Skeletal muscle tissue (tissue), 3 donors: ENCODE measurements at regions not wholly inside any gene's neighbourhood (a gene's known extent, or its start where the extent isn't known, plus 50 kb on each side); places are given as distances from the start of the nearest gene placed in this dataset.

ENCODE experiments used
- H3K27ac ChIP-seq: one replicate; pipeline ENCODE4 v1.7.0; 2013; ENCODE audit warnings: mild to moderate bottlenecking, low read depth, low read length, inconsistent platforms
- H3K27me3 ChIP-seq, 3 donors: one replicate each; pipeline ENCODE4 v1.7.0; 2013; ENCODE audit warnings: low read length in 3 of 3; ENCODE audit not compliant: control insufficient read depth in 3 of 3, insufficient read depth in 3 of 3
- H3K36me3 ChIP-seq, 3 donors: one replicate each; pipeline ENCODE4 v1.7.0; 2013; ENCODE audit warnings: low read length in 3 of 3; ENCODE audit not compliant: control insufficient read depth in 3 of 3, insufficient read depth in 3 of 3
- H3K4me1 ChIP-seq, 3 donors: one replicate each; pipeline ENCODE4 v1.7.0; 2013; ENCODE audit warnings: low read length in 3 of 3, mild to moderate bottlenecking in 3 of 3; ENCODE audit not compliant: control insufficient read depth in 3 of 3, insufficient read depth in 3 of 3
- H3K4me3 ChIP-seq, 3 donors: one replicate each; pipeline ENCODE4 v1.7.0; 2013; ENCODE audit warnings: low read length in 3 of 3
- H3K9ac ChIP-seq, 3 donors: one replicate each; pipeline ENCODE4 v1.7.0; 2013; ENCODE audit warnings: low read length in 3 of 3, mild to moderate bottlenecking in 3 of 3, moderate library complexity in 2 of 3, low read depth in 1 of 3
- H3K9me3 ChIP-seq, 3 donors: one replicate each; pipeline ENCODE4 v1.7.0; 2013; ENCODE audit warnings: low read length in 3 of 3; ENCODE audit not compliant: control insufficient read depth in 3 of 3
- donor health status: Osteomylitis.

DNA sequence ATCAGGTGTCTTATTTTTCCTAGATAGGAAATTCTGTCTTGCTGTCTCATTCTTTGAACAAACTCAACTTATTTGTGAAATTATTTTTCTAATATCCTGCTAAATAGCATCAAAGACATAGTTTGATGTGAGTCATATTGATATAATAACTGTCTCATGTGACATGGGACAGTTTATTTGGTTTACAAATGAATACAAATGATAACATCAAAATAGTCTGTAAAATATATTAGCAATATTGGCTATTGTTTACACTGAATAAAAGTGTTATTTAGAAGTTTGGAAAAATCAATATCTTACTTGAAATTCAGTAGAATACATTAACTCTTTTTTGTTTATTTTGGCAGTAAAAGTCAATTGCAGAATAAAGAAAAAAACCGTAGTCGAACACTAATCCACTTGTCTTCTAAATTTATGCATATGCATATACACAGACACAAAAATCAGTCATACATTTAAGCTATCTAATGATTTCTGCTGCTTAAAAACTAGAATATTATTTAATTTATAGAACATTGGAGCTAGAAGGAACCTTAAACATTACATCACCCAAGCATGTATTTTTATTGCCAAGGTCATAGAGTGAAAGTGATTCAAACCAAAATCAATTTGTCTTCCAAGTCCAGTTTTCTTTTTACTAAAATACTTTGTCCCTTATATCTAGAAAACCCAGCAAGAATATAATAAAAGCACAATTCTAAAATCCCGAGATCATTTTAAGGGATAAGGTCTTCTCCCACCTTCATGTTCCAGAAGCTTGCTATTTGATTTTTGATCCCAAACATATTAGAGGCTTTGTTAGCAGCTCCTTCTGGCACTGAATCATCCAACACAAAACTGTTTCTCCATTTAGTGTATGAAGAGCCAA, 776.5 kb upstream of the SLITRK1 start:
- no peaks in the 10 kb centered on the region for H3K27me3 ChIP-seq
- H3K9ac ChIP-seq = no peak overlapping the region
- no peak overlapping the region for H3K27ac ChIP-seq
- peaks cover 0 to 2% (median 0%) of the 10 kb centered on the region in 3 donors for H3K9me3 ChIP-seq
- H3K4me3 ChIP-seq = no peak overlapping the region
- no peaks in the 10 kb centered on the region for H3K36me3 ChIP-seq
- H3K4me1 ChIP-seq = no peaks in the 10 kb centered on the region

DNA sequence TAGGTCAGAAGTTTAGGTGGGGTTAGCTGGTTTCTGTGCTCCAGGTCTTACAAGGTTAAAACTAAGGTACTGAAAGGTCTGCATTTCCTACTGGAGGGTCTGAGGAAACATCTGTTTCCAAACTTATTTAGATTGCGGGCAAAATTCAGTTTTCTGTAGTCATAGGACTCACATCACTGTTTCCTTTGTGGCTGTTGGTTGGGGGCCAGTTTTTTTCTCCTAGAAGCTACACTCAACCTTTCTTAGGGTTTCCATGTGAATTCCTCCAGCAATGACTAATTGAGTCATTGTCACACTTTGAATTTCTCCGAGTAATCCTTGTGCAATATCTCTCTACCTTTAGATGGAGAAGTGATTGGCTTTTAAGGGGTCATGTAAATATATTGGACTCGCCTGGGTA, 773.4 kb upstream of the SLITRK1 start:
- peaks cover 0 to 2% (median 0%) of the 10 kb centered on the region in 3 donors for H3K9me3 ChIP-seq
- no peaks in the 10 kb centered on the region for H3K27me3 ChIP-seq
- no peak overlapping the region for H3K4me3 ChIP-seq
- H3K36me3 ChIP-seq = no peaks in the 10 kb centered on the region
- H3K27ac ChIP-seq = no peak overlapping the region
- H3K9ac ChIP-seq = no peak overlapping the region
- H3K4me1 ChIP-seq = no peaks in the 10 kb centered on the region

DNA sequence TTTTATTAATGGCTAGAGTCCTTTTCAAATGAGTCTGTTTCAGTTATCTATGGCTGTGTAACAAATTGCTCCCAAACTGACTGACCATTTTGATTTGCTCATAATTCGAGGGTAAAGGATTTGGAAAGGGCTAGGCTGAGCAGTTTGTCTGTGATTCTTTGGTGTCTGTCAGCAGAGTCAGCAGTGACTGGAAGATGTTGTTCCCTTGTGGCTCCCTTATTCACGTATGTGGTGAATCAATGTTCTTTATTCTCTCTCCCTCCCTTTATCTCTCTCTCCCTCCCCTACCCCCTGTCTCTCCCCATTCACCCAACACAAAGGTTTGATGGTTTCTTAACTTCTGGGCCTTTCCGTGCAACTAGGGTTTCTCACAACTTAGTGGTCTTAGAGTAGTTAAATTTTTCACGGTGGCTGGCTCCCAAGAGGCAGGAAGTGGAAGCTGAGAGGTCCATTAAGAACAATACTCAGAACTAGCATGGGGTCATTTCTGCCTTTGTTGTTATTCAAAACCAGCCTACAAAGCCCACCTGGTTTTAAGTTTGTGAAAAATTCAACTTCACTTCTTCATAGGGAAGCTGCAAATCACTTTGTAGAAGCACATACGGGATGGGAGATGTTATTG, 772.5 kb upstream of the SLITRK1 start:
- no peak overlapping the region for H3K9ac ChIP-seq
- no peaks in the 10 kb centered on the region for H3K4me1 ChIP-seq
- H3K4me3 ChIP-seq = no peak overlapping the region
- no peak overlapping the region for H3K27ac ChIP-seq
- no peaks in the 10 kb centered on the region for H3K36me3 ChIP-seq
- no peaks in the 10 kb centered on the region for H3K27me3 ChIP-seq
- H3K9me3 ChIP-seq = peaks cover 0 to 2% (median 0%) of the 10 kb centered on the region in 3 donors

DNA sequence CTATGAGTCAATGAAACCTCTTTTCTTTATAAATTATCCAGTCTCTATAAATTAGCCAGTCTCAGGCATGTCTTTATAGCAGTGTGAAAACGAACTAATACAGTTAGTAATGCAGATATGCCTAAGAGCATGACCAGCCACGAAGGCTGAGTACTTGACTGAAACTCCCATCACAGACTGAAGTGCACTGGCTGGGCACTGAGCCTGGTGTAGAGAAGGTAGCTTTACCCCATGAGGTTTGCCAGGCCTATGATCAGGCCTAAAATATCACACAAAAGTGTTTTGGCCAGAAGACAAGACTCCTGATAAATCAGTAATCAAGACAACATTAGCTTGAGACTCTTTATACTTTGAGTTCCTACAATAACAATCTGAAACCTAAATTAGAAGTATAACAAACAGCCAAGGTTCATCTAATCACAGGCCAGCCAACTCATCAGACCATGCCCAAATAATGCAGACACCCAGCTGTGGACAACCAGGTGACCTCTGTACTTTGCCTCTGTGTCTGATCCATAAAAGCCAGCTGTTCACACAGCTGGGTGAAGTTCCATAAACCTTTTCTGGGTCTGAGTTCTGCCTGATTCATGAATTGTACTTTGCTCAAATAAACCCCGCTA, 771.8 kb upstream of the SLITRK1 start:
- no peak overlapping the region for H3K27ac ChIP-seq
- no peaks in the 10 kb centered on the region for H3K27me3 ChIP-seq
- H3K4me1 ChIP-seq = no peaks in the 10 kb centered on the region
- H3K4me3 ChIP-seq = no peak overlapping the region
- no peaks in the 10 kb centered on the region for H3K36me3 ChIP-seq
- H3K9ac ChIP-seq = no peak overlapping the region
- H3K9me3 ChIP-seq = peaks cover 0 to 2% (median 0%) of the 10 kb centered on the region in 3 donors

DNA sequence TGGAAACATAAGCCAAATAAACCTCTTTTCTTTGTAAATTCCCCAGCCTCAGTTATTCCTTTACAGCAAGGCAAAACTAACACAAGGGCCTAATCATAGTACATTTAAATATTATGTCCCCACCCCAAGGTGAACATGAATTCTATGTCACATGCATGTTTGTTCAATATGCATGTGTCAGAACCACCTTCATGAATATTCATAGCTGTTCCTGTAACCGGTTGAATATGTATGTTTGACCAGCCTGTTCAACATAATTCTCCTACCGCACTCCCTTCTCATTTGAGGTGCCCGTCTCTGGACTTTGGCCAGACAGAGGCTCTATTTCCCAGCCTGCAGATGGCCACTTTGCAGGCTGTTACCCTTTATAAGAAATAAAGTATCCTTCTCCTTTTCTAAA, 769.4 kb upstream of the SLITRK1 start:
- no peaks in the 10 kb centered on the region for H3K4me1 ChIP-seq
- no peaks in the 10 kb centered on the region for H3K36me3 ChIP-seq
- peaks cover 0 to 2% (median 0%) of the 10 kb centered on the region in 3 donors for H3K9me3 ChIP-seq
- no peaks in the 10 kb centered on the region for H3K27me3 ChIP-seq
- H3K27ac ChIP-seq = no peak overlapping the region
- H3K9ac ChIP-seq = no peak overlapping the region
- H3K4me3 ChIP-seq = no peak overlapping the region

DNA sequence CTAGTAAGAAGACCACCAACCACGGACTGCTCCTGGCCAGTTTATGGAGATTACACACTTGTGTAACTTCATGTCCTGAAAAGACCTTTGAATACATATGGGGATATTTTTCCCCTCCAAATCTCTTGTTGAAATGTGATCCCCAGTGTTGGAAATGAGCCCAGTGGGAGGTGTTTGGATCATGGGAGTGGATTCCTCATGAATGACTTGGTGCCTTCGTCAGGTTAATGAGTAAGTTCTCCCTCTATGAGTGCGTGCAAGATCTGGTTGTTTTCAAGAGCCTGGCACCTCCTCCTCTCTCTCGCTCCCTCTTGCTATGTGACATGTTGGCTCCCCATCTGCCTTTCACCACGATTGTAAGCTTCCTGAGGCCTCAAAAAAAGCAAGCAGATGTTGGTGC, 769.0 kb upstream of the SLITRK1 start:
- no peak overlapping the region for H3K9ac ChIP-seq
- H3K4me3 ChIP-seq = no peak overlapping the region
- no peak overlapping the region for H3K27ac ChIP-seq
- H3K4me1 ChIP-seq = no peaks in the 10 kb centered on the region
- H3K9me3 ChIP-seq = peaks cover 0 to 2% (median 0%) of the 10 kb centered on the region in 3 donors
- no peaks in the 10 kb centered on the region for H3K36me3 ChIP-seq
- H3K27me3 ChIP-seq = no peaks in the 10 kb centered on the region

DNA sequence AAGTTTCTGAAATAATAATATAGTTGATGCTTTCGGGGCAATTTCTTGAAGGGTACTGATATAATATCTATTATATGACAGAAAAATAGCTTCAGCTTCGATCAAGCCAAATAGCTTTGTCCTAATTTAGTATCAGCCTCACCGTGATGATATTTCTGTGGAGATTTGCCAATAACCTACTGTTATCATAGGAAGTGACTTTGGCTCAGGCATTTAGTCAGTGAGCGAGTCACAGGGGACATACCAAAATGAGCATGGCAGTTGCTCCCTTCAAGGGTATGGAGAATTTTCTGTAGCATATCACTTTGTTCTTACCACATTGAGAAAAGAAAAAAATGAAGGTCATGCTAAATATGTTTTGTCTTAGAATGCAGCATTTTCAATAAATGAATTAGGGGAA, 767.6 kb upstream of the SLITRK1 start:
- no peak overlapping the region for H3K27ac ChIP-seq
- H3K9me3 ChIP-seq = peaks cover 0 to 2% (median 0%) of the 10 kb centered on the region in 3 donors
- no peaks in the 10 kb centered on the region for H3K36me3 ChIP-seq

DNA sequence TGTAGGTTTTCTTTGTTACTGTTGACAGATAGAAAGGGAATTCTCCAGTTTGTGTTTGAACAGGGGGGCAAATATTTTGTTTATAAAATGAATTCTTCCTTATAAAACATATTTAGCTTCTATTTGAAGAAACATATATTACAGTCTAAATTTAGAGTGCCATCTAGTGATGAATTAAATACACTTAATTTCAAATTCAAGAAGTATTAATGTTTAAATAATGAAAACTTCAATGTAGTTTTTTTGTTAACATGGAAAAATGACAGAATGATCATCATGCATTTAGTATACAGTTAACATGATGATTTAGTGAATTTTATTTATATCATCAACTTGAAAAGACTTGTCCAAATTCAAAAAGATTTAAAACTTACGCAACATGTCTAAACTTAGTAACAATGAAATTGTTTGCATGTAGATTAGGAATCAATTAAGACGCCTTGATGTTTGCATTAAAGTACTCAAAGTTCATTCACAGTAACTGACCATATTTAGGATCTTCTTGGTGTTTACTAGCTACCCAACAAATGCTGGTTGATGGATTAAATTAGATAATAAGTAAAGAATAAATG, 765.9 kb upstream of the SLITRK1 start:
- no peaks in the 10 kb centered on the region for H3K36me3 ChIP-seq
- no peak overlapping the region for H3K9ac ChIP-seq
- no peaks in the 10 kb centered on the region for H3K4me1 ChIP-seq
- H3K4me3 ChIP-seq = no peak overlapping the region
- no peak overlapping the region for H3K27ac ChIP-seq
- H3K27me3 ChIP-seq = no peaks in the 10 kb centered on the region
- H3K9me3 ChIP-seq = no peaks in the 10 kb centered on the region

More for the DNA sequence above, 767.6 kb upstream of the SLITRK1 start:
- H3K4me1 ChIP-seq = no peaks in the 10 kb centered on the region
- H3K27me3 ChIP-seq = no peaks in the 10 kb centered on the region
- no peak overlapping the region for H3K4me3 ChIP-seq
- H3K9ac ChIP-seq = no peak overlapping the region

DNA sequence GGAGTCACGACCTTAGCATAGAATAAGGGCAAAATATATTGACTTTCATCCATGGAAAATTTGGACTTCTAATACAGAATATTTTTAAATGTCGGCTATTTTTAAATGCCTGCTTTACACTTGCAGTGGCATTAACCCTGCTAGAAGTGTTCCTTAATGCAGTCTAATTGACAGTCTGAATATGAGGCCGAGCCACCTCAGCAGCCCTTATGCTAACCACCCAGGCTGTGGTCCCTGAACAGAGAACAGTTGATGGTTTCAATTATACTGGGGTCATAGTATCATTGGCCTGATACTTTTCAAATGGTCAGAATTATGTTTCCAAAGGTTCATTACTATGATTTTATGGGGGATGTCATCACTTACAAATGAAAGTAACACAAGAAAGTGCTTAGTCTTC, 764.7 kb upstream of the SLITRK1 start:
- H3K27me3 ChIP-seq = no peaks in the 10 kb centered on the region
- no peak overlapping the region for H3K27ac ChIP-seq
- no peaks in the 10 kb centered on the region for H3K9me3 ChIP-seq
- no peak overlapping the region for H3K9ac ChIP-seq
- no peaks in the 10 kb centered on the region for H3K36me3 ChIP-seq
- no peaks in the 10 kb centered on the region for H3K4me1 ChIP-seq
- no peak overlapping the region for H3K4me3 ChIP-seq
